Body of pancreas (tissue), 4 donors: ENCODE measurements at regions not wholly inside any gene's neighbourhood (a gene's known extent, or its start where the extent isn't known, plus 50 kb on each side); places are given as distances from the start of the nearest gene placed in this dataset.

Experiments
- ATAC-seq: fragments of 150-250 bp; one replicate; pipeline ENCODE4 v1.9.1; 2016
- DNase-seq, 4 donors: peaks; one replicate each; pipeline ENCODE4 v3.0.0-alpha.2; 2019
- H3K27ac ChIP-seq, 4 donors: fragments of 200-600 bp; sonication (generic); 1 replicate in 3 of 4; 2 replicates in 1 of 4; pipeline versions ENCODE4 v1.5.1 to v1.6.1; 2016 to 2019; ENCODE audit warnings: mild to moderate bottlenecking in 1 of 4, mixed read lengths in 1 of 4, moderate library complexity in 1 of 4
- H3K27me3 ChIP-seq, 2 donors: fragments of 200-600 bp; sonication (generic); one replicate each; pipeline ENCODE4 v1.6.0; 2016; ENCODE audit warnings: mild to moderate bottlenecking in 1 of 2
- H3K36me3 ChIP-seq, 2 donors: fragments of 200-600 bp; sonication (generic); replicated peaks in 1 of 2; 2 replicates each; pipeline ENCODE4 v1.5.1; 2016; ENCODE audit warnings: low read depth in 2 of 2; ENCODE audit not compliant: insufficient read depth in 1 of 2
- H3K4me1 ChIP-seq: fragments of 200-600 bp; sonication (generic); one replicate; pipeline ENCODE4 v1.6.0; 2016
- H3K4me3 ChIP-seq, 2 donors: fragments of 200-600 bp; sonication (generic); 1 replicate in 1 of 2; 2 replicates in 1 of 2; pipeline ENCODE4 v1.5.1; 2016 to 2019
- H3K9me3 ChIP-seq, 3 donors: fragments of 200-600 bp; sonication (generic); 1 replicate in 2 of 3; 2 replicates in 1 of 3; pipeline ENCODE4 v1.5.1; 2016
- CTCF ChIP-seq, 7 experiments: fragments of 450-650 bp in 4 of 7; fragments of 200-600 bp in 3 of 7; sonication (generic) in 3 of 7; IDR thresholded peaks; one replicate each; pipeline ENCODE4 v1.5.1; 2016 to 2019; ENCODE audit warnings: antibody characterized with exemption in 7 of 7
- POLR2A ChIP-seq, 3 donors: fragments of 450-650 bp; IDR thresholded peaks; one replicate each; pipeline ENCODE4 v1.6.1; 2016; ENCODE audit warnings: antibody characterized with exemption in 3 of 3, mild to moderate bottlenecking in 2 of 3
- WGBS, 2 donors: methylation state at CpG; one replicate each; pipeline ENCODE4 v1.1.5; 2017; 5-methylcytosine and 5-hydroxymethylcytosine counted together
- intact Hi-C: fragments of 100-400 bp; cut with DNase I; formaldehyde crosslinking; loops from one replicate; pipeline ENCODE4 v1.15.1; 2023

GRCh38 chr9:14466429-14466818 lies 152.5 kb upstream of the NFIB start:
- no peak overlapping the region for H3K4me3 ChIP-seq
- DNase-seq: no peak
- TF ChIP-seq POLR2A (IDR thresholded peaks at IDR 0.05) (no peak), CTCF (IDR thresholded peaks at IDR 0.05) (no peak)
- H3K4me1 ChIP-seq: peaks cover 15% of the 10 kb centered on the region
- no peaks in the 10 kb centered on the region for H3K9me3 ChIP-seq
- H3K27me3 ChIP-seq: no peaks in the 10 kb centered on the region
- no peaks in the 10 kb centered on the region for H3K36me3 ChIP-seq
- no peak for ATAC-seq
- intact Hi-C loops: no loop called here
- H3K27ac ChIP-seq: no peak overlapping the region
- 46 to 51% methylated on average over 7 of the region's 7 CpGs for WGBS, 2 donors

GRCh38 chr9:14462950-14463349 lies 149.0 kb upstream of the NFIB start:
- Histone ChIP-seq H3K27ac (no peak overlapping the region), H3K4me1 (peaks cover 15% of the 10 kb centered on the region), H3K4me3 (no peak overlapping the region), H3K27me3 (no peaks in the 10 kb centered on the region), H3K9me3 (no peaks in the 10 kb centered on the region), H3K36me3 (no peaks in the 10 kb centered on the region)
- TF ChIP-seq CTCF (IDR thresholded peaks at IDR 0.05) (no peak), POLR2A (IDR thresholded peaks at IDR 0.05) (no peak)
- ATAC-seq (no peak), DNase-seq (no peak)
- intact Hi-C loops: no loop called here
- 36 to 58% methylated on average over 1 of the region's 1 CpG for WGBS, 2 donors

GRCh38 chr9:14455243-14455642 lies 141.3 kb upstream of the NFIB start:
- intact Hi-C loops: no loop called here
- no peak for ATAC-seq

GRCh38 chr9:14453286-14453685 lies 139.3 kb upstream of the NFIB start:
- H3K36me3 ChIP-seq: no peaks in the 10 kb centered on the region
- no peak overlapping the region for H3K4me3 ChIP-seq
- intact Hi-C loops: no loop called here
- H3K9me3 ChIP-seq: no peaks in the 10 kb centered on the region
- H3K27ac ChIP-seq: no peak overlapping the region
- DNase-seq: no peak
- no peaks in the 10 kb centered on the region for H3K27me3 ChIP-seq
- no peak for ATAC-seq
- H3K4me1 ChIP-seq: no peaks in the 10 kb centered on the region
- no peak for TF ChIP-seq CTCF (IDR thresholded peaks at IDR 0.05)
- TF ChIP-seq POLR2A (IDR thresholded peaks at IDR 0.05): no peak

More at GRCh38 chr9:14455243-14455642, 141.3 kb upstream of the NFIB start:
- Histone ChIP-seq H3K27me3 (no peaks in the 10 kb centered on the region), H3K27ac (no peak overlapping the region), H3K9me3 (no peaks in the 10 kb centered on the region), H3K4me3 (no peak overlapping the region), H3K4me1 (no peaks in the 10 kb centered on the region), H3K36me3 (no peaks in the 10 kb centered on the region)
- 80 to 86% methylated on average over 2 of the region's 2 CpGs for WGBS, 2 donors
- no peak for DNase-seq
- no peak for TF ChIP-seq POLR2A (IDR thresholded peaks at IDR 0.05)
- TF ChIP-seq CTCF (IDR thresholded peaks at IDR 0.05): no peak

GRCh38 chr9:14452539-14452938 lies 138.6 kb upstream of the NFIB start:
- intact Hi-C loops: no loop called here
- Histone ChIP-seq H3K27me3 (no peaks in the 10 kb centered on the region), H3K4me3 (no peak overlapping the region), H3K36me3 (no peaks in the 10 kb centered on the region), H3K9me3 (no peaks in the 10 kb centered on the region), H3K27ac (no peak overlapping the region), H3K4me1 (no peaks in the 10 kb centered on the region)
- ATAC-seq: no peak
- TF ChIP-seq CTCF (IDR thresholded peaks at IDR 0.05) (no peak), POLR2A (IDR thresholded peaks at IDR 0.05) (no peak)
- no peak for DNase-seq
- 4 to 19% methylated on average over 1 of the region's 1 CpG for WGBS, 2 donors
